ENCODE measurements at regions not wholly inside any gene's neighbourhood (a gene's known extent, or its start where the extent isn't known, plus 50 kb on each side); places are given as distances from the start of the nearest gene placed in this dataset.

- Histone ChIP-seq H3K79me2 (ENCODE audit: insufficient read depth, low read length) (no peaks in the 10 kb centered on the region), H4K8ac (replicated peaks; ENCODE audit: insufficient read length, low read depth, low read length) (no peak overlapping the region), H4K20me1 (ENCODE audit: control insufficient read depth, insufficient read depth, insufficient read length) (no peaks in the 10 kb centered on the region), H3K27me3 (ENCODE audit: insufficient read depth, low read length) (no peaks in the 10 kb centered on the region), H3K4me2 (ENCODE audit: insufficient read depth, insufficient read length, low read length) (no peak overlapping the region), H3K79me1 (ENCODE audit: insufficient read depth, low read depth, low read length, poor library complexity, severe bottlenecking) (no peaks in the 10 kb centered on the region), H3K23me2 (ENCODE audit: insufficient read length, low read depth, low read length, poor library complexity, severe bottlenecking) (no peaks in the 10 kb centered on the region), H2BK120ac (ENCODE audit: low read depth, low read length, poor library complexity, severe bottlenecking) (no peak overlapping the region), H4K5ac (ENCODE audit: insufficient read length, low read depth, low read length) (no peak overlapping the region), H4K91ac (ENCODE audit: insufficient read length, low read depth, low read length) (no peak overlapping the region), H2BK12ac (ENCODE audit: insufficient read length, low read depth, low read length) (no peak overlapping the region), H2AK5ac (ENCODE audit: insufficient read length, low read length) (no peak overlapping the region), H3K27ac (ENCODE audit: insufficient read length, low read depth, low read length) (no peak overlapping the region), H3K23ac (ENCODE audit: insufficient read length, low read depth, low read length) (no peak overlapping the region), H3K56ac (ENCODE audit: insufficient read length, low read depth, low read length) (no peak overlapping the region), H3T11ph (ENCODE audit: low read length) (no peak overlapping the region), H3K9me3 (ENCODE audit: control insufficient read depth, low read depth, low read length) (no peaks in the 10 kb centered on the region), H2BK5ac (ENCODE audit: insufficient read length, low read length) (no peak overlapping the region), H2BK15ac (ENCODE audit: low read depth, low read length) (no peak overlapping the region), H3K18ac (ENCODE audit: insufficient read length, low read depth, low read length) (no peak overlapping the region), H3K4ac (ENCODE audit: low read depth, low read length) (no peak overlapping the region), H3K9ac (ENCODE audit: extremely low read depth, insufficient read length, low read length) (no peak overlapping the region), H3K14ac (ENCODE audit: insufficient read depth, low read length) (no peak overlapping the region), H3K4me1 (ENCODE audit: insufficient read depth, low read length) (0 out of 2 replicates have a peak, but pooled peaks cover 2% of the 10 kb centered on the region), H2BK20ac (ENCODE audit: low read depth, low read length, poor library complexity, severe bottlenecking) (no peak overlapping the region), H2AFZ (ENCODE audit: low read length) (no peak overlapping the region)
- Mint-ChIP-seq H3K4me3 (no peak overlapping the region), H3K36me3 (ENCODE audit: insufficient read depth in 1 of 3, low read depth in 3 of 3) (peaks cover 3 to 12% (median 11%) of the 10 kb centered on the region in 3 experiments; a peak in 6 of 7 replicates), H3K27ac (peak overlapping the region in 2 of 3 experiments; percentile 10 to 44; a peak in 3 of 7 replicates), H3K4me1 (peaks cover 39 to 47% of the 10 kb centered on the region in 2 experiments), H3K9me3 (peaks cover 0 to 2% of the 10 kb centered on the region in 2 experiments; a peak in 2 of 5 replicates), H3K27me3 (ENCODE audit: low read depth) (no peaks in the 10 kb centered on the region)
- WGBS (ENCODE audit: extremely low coverage, insufficient read length, low lambda C conversion rate), result no CpG with 5 or more reads among the region's 4 CpGs
- no peak for TF ChIP-seq CTCF (conservative IDR thresholded peaks at IDR 0.05)
- no peak for DNase-seq
Measured at GRCh38 chr6:164692772-164693510, 616.5 kb downstream of the C6orf118 start.

Data from H9 (cell line).